ENCODE measurements at regions not wholly inside any gene's neighbourhood (a gene's known extent, or its start where the extent isn't known, plus 50 kb on each side); places are given as distances from the start of the nearest gene placed in this dataset.

- Histone ChIP-seq H3K9me3 (ENCODE audit: low read depth, low read length) (no peaks in the 10 kb centered on the region), H3K4me2 (ENCODE audit: insufficient read depth, low read length) (no peak overlapping the region), H3K79me2 (ENCODE audit: insufficient read depth, low read length) (no peaks in the 10 kb centered on the region), H3K27me3 (ENCODE audit: insufficient read depth, low read length) (peaks cover 9% of the 10 kb centered on the region), H2AFZ (ENCODE audit: low read length) (no peak overlapping the region), H3K27ac (ENCODE audit: low read depth, low read length) (no peak overlapping the region), H4K20me1 (ENCODE audit: insufficient read depth, low read length) (no peaks in the 10 kb centered on the region), H3K36me3 (ENCODE audit: insufficient read depth, low read length) (no peaks in the 10 kb centered on the region), H3K4me1 (ENCODE audit: insufficient read depth, low read length) (peaks cover 8% of the 10 kb centered on the region), H3K4me3 (ENCODE audit: insufficient read depth, low read length) (no peak overlapping the region)
- TF ChIP-seq CTCF (IDR thresholded peaks at IDR 0.05; ENCODE audit: extremely low read depth, low read depth, low read length) = no peak
- DNase-seq (ENCODE audit: insufficient read length, low spot score, missing footprints) = no peak
These were observed 115.5 kb upstream of the PAXBP1 start for GRCh38 chr21:32887026-32887425.

- H3K36me3 ChIP-seq (ENCODE audit: insufficient read depth, low read length) = no peaks in the 10 kb centered on the region
- H3K4me2 ChIP-seq (ENCODE audit: insufficient read depth, low read length) = peak overlapping the region; percentile 3
- no peaks in the 10 kb centered on the region for H3K9me3 ChIP-seq (ENCODE audit: low read depth, low read length)
- H3K79me2 ChIP-seq (ENCODE audit: insufficient read depth, low read length) = no peaks in the 10 kb centered on the region
- H3K27ac ChIP-seq (ENCODE audit: low read depth, low read length) = no peak overlapping the region
- no peaks in the 10 kb centered on the region for H4K20me1 ChIP-seq (ENCODE audit: insufficient read depth, low read length)
- H3K4me1 ChIP-seq (ENCODE audit: insufficient read depth, low read length) = peaks cover 8% of the 10 kb centered on the region
- H3K4me3 ChIP-seq (ENCODE audit: insufficient read depth, low read length) = no peak overlapping the region
- peaks cover 3% of the 10 kb centered on the region for H3K27me3 ChIP-seq (ENCODE audit: insufficient read depth, low read length)
- DNase-seq (ENCODE audit: insufficient read length, low spot score, missing footprints) = no peak
- TF ChIP-seq CTCF (IDR thresholded peaks at IDR 0.05; ENCODE audit: extremely low read depth, low read depth, low read length) = no peak
- H2AFZ ChIP-seq (ENCODE audit: low read length) = no peak overlapping the region
These were observed 117.4 kb upstream of the PAXBP1 start for GRCh38 chr21:32888971-32889370.

- Histone ChIP-seq H3K4me3 (ENCODE audit: insufficient read depth, low read length) (no peak overlapping the region), H3K79me2 (ENCODE audit: insufficient read depth, low read length) (no peaks in the 10 kb centered on the region), H3K9me3 (ENCODE audit: low read depth, low read length) (no peaks in the 10 kb centered on the region), H3K27ac (ENCODE audit: low read depth, low read length) (no peak overlapping the region), H4K20me1 (ENCODE audit: insufficient read depth, low read length) (no peaks in the 10 kb centered on the region), H3K36me3 (ENCODE audit: insufficient read depth, low read length) (no peaks in the 10 kb centered on the region), H3K27me3 (ENCODE audit: insufficient read depth, low read length) (peaks cover 2% of the 10 kb centered on the region), H3K4me2 (ENCODE audit: insufficient read depth, low read length) (peak overlapping the region; percentile 3), H3K4me1 (ENCODE audit: insufficient read depth, low read length) (peaks cover 8% of the 10 kb centered on the region), H2AFZ (ENCODE audit: low read length) (no peak overlapping the region)
- no peak for TF ChIP-seq CTCF (IDR thresholded peaks at IDR 0.05; ENCODE audit: extremely low read depth, low read depth, low read length)
- no peak for DNase-seq (ENCODE audit: insufficient read length, low spot score, missing footprints)
These were observed 118.0 kb upstream of the PAXBP1 start for GRCh38 chr21:32889596-32889995.

- no peak overlapping the region for H3K4me2 ChIP-seq (ENCODE audit: insufficient read depth, low read length)
- DNase-seq (ENCODE audit: insufficient read length, low spot score, missing footprints) = peak; percentile 54
These were observed 122.8 kb upstream of the PAXBP1 start for GRCh38 chr21:32894321-32894720.

More at GRCh38 chr21:32894321-32894720, 122.8 kb upstream of the PAXBP1 start:
- Histone ChIP-seq H3K4me3 (ENCODE audit: insufficient read depth, low read length) (no peak overlapping the region), H3K27me3 (ENCODE audit: insufficient read depth, low read length) (peaks cover 2% of the 10 kb centered on the region), H4K20me1 (ENCODE audit: insufficient read depth, low read length) (no peaks in the 10 kb centered on the region), H3K79me2 (ENCODE audit: insufficient read depth, low read length) (no peaks in the 10 kb centered on the region), H3K36me3 (ENCODE audit: insufficient read depth, low read length) (no peaks in the 10 kb centered on the region), H3K9me3 (ENCODE audit: low read depth, low read length) (no peaks in the 10 kb centered on the region), H3K27ac (ENCODE audit: low read depth, low read length) (no peak overlapping the region), H2AFZ (ENCODE audit: low read length) (no peak overlapping the region), H3K4me1 (ENCODE audit: insufficient read depth, low read length) (peaks cover 2% of the 10 kb centered on the region)
- TF ChIP-seq CTCF (IDR thresholded peaks at IDR 0.05; ENCODE audit: extremely low read depth, low read depth, low read length) = no peak

Measured in osteoblast (primary cell).